GDM1 (cell line): ENCODE measurements at regions not wholly inside any gene's neighbourhood (a gene's known extent, or its start where the extent isn't known, plus 50 kb on each side); places are given as distances from the start of the nearest gene placed in this dataset.

ENCODE experiments used
- DNase-seq: peaks from one replicate; lab custom pipeline; 2025; lab: John Stamatoyannopoulos, UW

- DNase-seq, result no peak
Measured at GRCh38 chr2:188065386-188065785, 226.3 kb upstream of the GULP1 start.

- DNase-seq, result no peak
Measured at GRCh38 chr2:188068093-188068492, 223.6 kb upstream of the GULP1 start.

GRCh38 chr2:188076149-188077056 is 215.3 kb upstream of the GULP1 start:
- DNase-seq, result no peak

- no peak for DNase-seq
Measured at GRCh38 chr2:188077757-188078156, 213.9 kb upstream of the GULP1 start.

- no peak for DNase-seq
Measured at GRCh38 chr2:188078534-188078933, 213.1 kb upstream of the GULP1 start.

- DNase-seq, result no peak
Measured at GRCh38 chr2:188079196-188079595, 212.5 kb upstream of the GULP1 start.

- no peak for DNase-seq
Measured at GRCh38 chr2:188085421-188085820, 206.3 kb upstream of the GULP1 start.

- DNase-seq, result no peak
Measured at GRCh38 chr2:188089901-188090300, 201.8 kb upstream of the GULP1 start.

- DNase-seq, result no peak
Measured at GRCh38 chr2:188091220-188091619, 200.5 kb upstream of the GULP1 start.

- no peak for DNase-seq
Measured at GRCh38 chr2:188092734-188093133, 198.9 kb upstream of the GULP1 start.

- no peak for DNase-seq
Measured at GRCh38 chr2:188096910-188097309, 194.8 kb upstream of the GULP1 start.

- DNase-seq, result no peak
Measured at GRCh38 chr2:188102881-188103280, 188.8 kb upstream of the GULP1 start.

GRCh38 chr2:188114014-188114413 is 177.7 kb upstream of the GULP1 start:
- DNase-seq, result no peak

- no peak for DNase-seq
Measured at GRCh38 chr2:188117706-188118105, 174.0 kb upstream of the GULP1 start.

- no peak for DNase-seq
Measured at GRCh38 chr2:188118431-188118830, 173.2 kb upstream of the GULP1 start.

- no peak for DNase-seq
Measured at GRCh38 chr2:188119112-188119838, 172.4 kb upstream of the GULP1 start.

GRCh38 chr2:188122985-188123384 is 168.7 kb upstream of the GULP1 start:
- DNase-seq, result no peak

GRCh38 chr2:188129677-188130076 is 162.0 kb upstream of the GULP1 start:
- no peak for DNase-seq

GRCh38 chr2:188130317-188130716 is 161.4 kb upstream of the GULP1 start:
- no peak for DNase-seq

GRCh38 chr2:188131281-188131680 is 160.4 kb upstream of the GULP1 start:
- DNase-seq, result no peak

- no peak for DNase-seq
Measured at GRCh38 chr2:188132385-188132784, 159.3 kb upstream of the GULP1 start.

GRCh38 chr2:188134241-188134640 is 157.4 kb upstream of the GULP1 start:
- DNase-seq, result no peak

GRCh38 chr2:188138313-188138712 is 153.4 kb upstream of the GULP1 start:
- no peak for DNase-seq
